WTC11 (cell line): ENCODE measurements at regions not wholly inside any gene's neighbourhood (a gene's known extent, or its start where the extent isn't known, plus 50 kb on each side); places are given as distances from the start of the nearest gene placed in this dataset.
A peak's percentile ranks its signal among the peaks of the same experiment; 100 is the strongest.

ENCODE experiments used
- ATAC-seq: fragments of 200-7000 bp; cut with Tn5 transposase; 2 replicates; pipeline ENCODE4 v1.10.0; 2021; ENCODE audit warnings: mild to moderate bottlenecking, moderate library complexity
- CTCF ChIA-PET: fragments of 300-600 bp; sonication (Branson Sonifier 250); formaldehyde crosslinking; loops from one replicate; lab custom pipeline; 2021; ENCODE audit warnings: antibody characterized with exemption; lab: Charles Lee
- POLR2A ChIA-PET: fragments of 350-600 bp; sonication (Branson Sonifier 250); formaldehyde crosslinking; loops from one replicate; lab custom pipeline; 2021; ENCODE audit warnings: antibody characterized with exemption; lab: Charles Lee
- DNase-seq: peaks from one replicate; pipeline ENCODE4 v3.0.0; 2021; ENCODE audit warnings: low spot score
- H3K27ac Mint-ChIP-seq: 2 replicates; pipeline ENCODE4 v1.8.0; 2021; ENCODE audit warnings: mixed read lengths
- H3K27me3 Mint-ChIP-seq: 2 replicates; pipeline ENCODE4 v1.8.0; 2021; ENCODE audit warnings: low read depth, mild to moderate bottlenecking, moderate library complexity, mixed read lengths
- H3K36me3 Mint-ChIP-seq: 2 replicates; pipeline ENCODE4 v1.8.0; 2021; ENCODE audit warnings: mixed read lengths
- H3K4me1 Mint-ChIP-seq: 2 replicates; pipeline ENCODE4 v1.8.0; 2022; ENCODE audit warnings: mixed read lengths
- H3K4me3 Mint-ChIP-seq: 2 replicates; pipeline ENCODE4 v1.8.0; 2021; ENCODE audit warnings: mild to moderate bottlenecking, moderate library complexity, mixed read lengths
- H3K9me3 Mint-ChIP-seq: 2 replicates; pipeline ENCODE4 v1.8.0; 2021; ENCODE audit warnings: mixed read lengths
- ATF1 ChIP-seq: sonication (generic); formaldehyde crosslinking; IDR thresholded peaks from 2 replicates; pipeline ENCODE4 v1.8.1; 2023; ENCODE audit warnings: mild to moderate bottlenecking, moderate library complexity, missing genetic modification reagents
- ELF4 ChIP-seq: sonication (generic); formaldehyde crosslinking; IDR thresholded peaks from 2 replicates; pipeline ENCODE4 v1.8.1; 2022; ENCODE audit warnings: low read depth, mild to moderate bottlenecking, moderate library complexity, missing genetic modification reagents
- FOXJ3 ChIP-seq: sonication (generic); formaldehyde crosslinking; IDR thresholded peaks from 2 replicates; pipeline ENCODE4 v1.9.0; 2021; ENCODE audit warnings: missing genetic modification reagents, mild to moderate bottlenecking, borderline replicate concordance
- GRHL2 ChIP-seq: fragments of 250-450 bp; sonication (Bioruptor Pico); IDR thresholded peaks from 2 replicates; pipeline ENCODE4 v1.8.0; 2022; ENCODE audit warnings: mild to moderate bottlenecking, moderate library complexity; ENCODE audit not compliant: insufficient replicate concordance, severe bottlenecking
- GTF2I ChIP-seq: fragments of 250-450 bp; sonication (Bioruptor Pico); conservative IDR thresholded peaks from 2 replicates; pipeline ENCODE4 v1.4.0; 2021; ENCODE audit warnings: mild to moderate bottlenecking
- IRF2 ChIP-seq: sonication (generic); formaldehyde crosslinking; IDR thresholded peaks from 2 replicates; pipeline ENCODE4 v1.8.0; 2022; ENCODE audit warnings: low read depth, missing genetic modification reagents, borderline replicate concordance
- NR3C1 ChIP-seq: sonication (generic); formaldehyde crosslinking; conservative IDR thresholded peaks from 2 replicates; pipeline ENCODE4 v1.8.1; 2023; ENCODE audit warnings: low read depth, mild to moderate bottlenecking, missing genetic modification reagents
- OVOL2 ChIP-seq: fragments of 250-450 bp; sonication (Bioruptor Pico); IDR thresholded peaks from 2 replicates; pipeline ENCODE4 v1.9.0; 2021; ENCODE audit warnings: mild to moderate bottlenecking, borderline replicate concordance
- SMAD3 ChIP-seq: sonication (generic); formaldehyde crosslinking; IDR thresholded peaks from 2 replicates; pipeline ENCODE4 v1.8.0; 2022; ENCODE audit warnings: missing genetic modification reagents, mild to moderate bottlenecking, borderline replicate concordance
- SMAD4 ChIP-seq: sonication (generic); formaldehyde crosslinking; IDR thresholded peaks from 2 replicates; pipeline ENCODE4 v1.8.0; 2022; ENCODE audit warnings: mild to moderate bottlenecking, missing genetic modification reagents
- TP53 ChIP-seq: sonication (generic); formaldehyde crosslinking; IDR thresholded peaks from 2 replicates; pipeline ENCODE4 v1.8.1; 2023; ENCODE audit warnings: mild to moderate bottlenecking, missing genetic modification reagents
- ZNF232 ChIP-seq: sonication (generic); formaldehyde crosslinking; IDR thresholded peaks from 2 replicates; pipeline ENCODE4 v1.8.0; 2022; ENCODE audit warnings: mild to moderate bottlenecking, missing genetic modification reagents
- TF ChIP-seq, protein P1 (sequence below): sonication (generic); formaldehyde crosslinking; conservative IDR thresholded peaks from 2 replicates; pipeline ENCODE4 v1.8.1; 2023; ENCODE audit warnings: mild to moderate bottlenecking, low read depth, missing genetic modification reagents, moderate library complexity
- TF ChIP-seq, protein P2 (sequence below): fragments of 250-450 bp; sonication (Bioruptor Pico); IDR thresholded peaks from 2 replicates; pipeline ENCODE4 v1.9.0; 2021; ENCODE audit warnings: moderate library complexity, mild to moderate bottlenecking, inconsistent platforms, borderline replicate concordance
- TF ChIP-seq, protein P3 (sequence below): sonication (generic); formaldehyde crosslinking; IDR thresholded peaks from 2 replicates; pipeline ENCODE4 v1.8.0; 2023; ENCODE audit warnings: mild to moderate bottlenecking, missing genetic modification reagents
- TF ChIP-seq, protein P4 (sequence below): sonication (generic); formaldehyde crosslinking; IDR thresholded peaks from 2 replicates; pipeline ENCODE4 v1.8.0; 2022; ENCODE audit warnings: mild to moderate bottlenecking, missing genetic modification reagents
- TF ChIP-seq, protein P5 (sequence below): fragments of 200-600 bp; IDR thresholded peaks from 2 replicates; pipeline ENCODE4 v1.8.0; 2022; ENCODE audit warnings: antibody characterized with exemption
- TF ChIP-seq, protein P6 (sequence below): sonication (generic); formaldehyde crosslinking; IDR thresholded peaks from 2 replicates; pipeline ENCODE4 v1.8.1; 2022; ENCODE audit warnings: mild to moderate bottlenecking, missing genetic modification reagents, moderate library complexity, borderline replicate concordance
- TF ChIP-seq, protein P7 (sequence below): sonication (generic); formaldehyde crosslinking; IDR thresholded peaks from 2 replicates; pipeline ENCODE4 v1.8.0; 2022; ENCODE audit warnings: mild to moderate bottlenecking, missing genetic modification reagents
- TF ChIP-seq, protein P8 (sequence below): sonication (generic); formaldehyde crosslinking; IDR thresholded peaks from 2 replicates; pipeline ENCODE4 v1.8.1; 2023; ENCODE audit warnings: mild to moderate bottlenecking, moderate library complexity, missing genetic modification reagents

DNA sequence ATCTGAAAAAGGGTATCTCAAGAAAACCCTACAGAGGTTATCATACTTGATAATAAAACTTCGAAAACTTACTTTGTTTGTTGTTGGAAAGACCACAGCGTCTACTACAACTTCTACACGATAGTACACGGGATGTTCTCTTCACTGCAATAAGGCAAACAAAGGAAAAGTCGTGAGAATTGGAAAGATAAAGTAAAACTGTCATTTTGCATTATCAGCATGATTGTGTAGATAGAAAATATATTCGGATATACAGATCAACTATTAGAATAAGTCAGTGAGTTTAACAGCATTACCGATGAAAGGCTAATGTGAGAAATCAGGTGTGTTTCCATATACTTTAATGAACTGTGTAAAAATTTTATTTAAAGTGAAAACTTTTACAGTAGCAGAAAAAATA, 287.4 kb downstream of the KLF6 start:
- Mint-ChIP-seq H3K4me1 (peaks cover 58% of the 10 kb centered on the region), H3K4me3 (no peak overlapping the region), H3K27ac (peak overlapping the region; percentile 55; the same call in 1 of the 2 replicates), H3K36me3 (no peaks in the 10 kb centered on the region), H3K27me3 (no peaks in the 10 kb centered on the region; the same call in 1 of the 2 replicates)
- no peak for ATAC-seq
- POLR2A ChIA-PET, result no interaction called here
- no peak for TF ChIP-seq FOXJ3 (CRISPR knock-in tag)
- no peak for TF ChIP-seq ZNF232 (CRISPR knock-in tag)
- TF ChIP-seq, protein P1, sequence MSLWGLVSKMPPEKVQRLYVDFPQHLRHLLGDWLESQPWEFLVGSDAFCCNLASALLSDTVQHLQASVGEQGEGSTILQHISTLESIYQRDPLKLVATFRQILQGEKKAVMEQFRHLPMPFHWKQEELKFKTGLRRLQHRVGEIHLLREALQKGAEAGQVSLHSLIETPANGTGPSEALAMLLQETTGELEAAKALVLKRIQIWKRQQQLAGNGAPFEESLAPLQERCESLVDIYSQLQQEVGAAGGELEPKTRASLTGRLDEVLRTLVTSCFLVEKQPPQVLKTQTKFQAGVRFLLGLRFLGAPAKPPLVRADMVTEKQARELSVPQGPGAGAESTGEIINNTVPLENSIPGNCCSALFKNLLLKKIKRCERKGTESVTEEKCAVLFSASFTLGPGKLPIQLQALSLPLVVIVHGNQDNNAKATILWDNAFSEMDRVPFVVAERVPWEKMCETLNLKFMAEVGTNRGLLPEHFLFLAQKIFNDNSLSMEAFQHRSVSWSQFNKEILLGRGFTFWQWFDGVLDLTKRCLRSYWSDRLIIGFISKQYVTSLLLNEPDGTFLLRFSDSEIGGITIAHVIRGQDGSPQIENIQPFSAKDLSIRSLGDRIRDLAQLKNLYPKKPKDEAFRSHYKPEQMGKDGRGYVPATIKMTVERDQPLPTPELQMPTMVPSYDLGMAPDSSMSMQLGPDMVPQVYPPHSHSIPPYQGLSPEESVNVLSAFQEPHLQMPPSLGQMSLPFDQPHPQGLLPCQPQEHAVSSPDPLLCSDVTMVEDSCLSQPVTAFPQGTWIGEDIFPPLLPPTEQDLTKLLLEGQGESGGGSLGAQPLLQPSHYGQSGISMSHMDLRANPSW (CRISPR knock-in tag), result no peak
- TF ChIP-seq TP53 (CRISPR knock-in tag), result no peak
- no peak for TF ChIP-seq IRF2
- TF ChIP-seq OVOL2 (CRISPR knock-in tag), result no peak
- TF ChIP-seq, protein P2, sequence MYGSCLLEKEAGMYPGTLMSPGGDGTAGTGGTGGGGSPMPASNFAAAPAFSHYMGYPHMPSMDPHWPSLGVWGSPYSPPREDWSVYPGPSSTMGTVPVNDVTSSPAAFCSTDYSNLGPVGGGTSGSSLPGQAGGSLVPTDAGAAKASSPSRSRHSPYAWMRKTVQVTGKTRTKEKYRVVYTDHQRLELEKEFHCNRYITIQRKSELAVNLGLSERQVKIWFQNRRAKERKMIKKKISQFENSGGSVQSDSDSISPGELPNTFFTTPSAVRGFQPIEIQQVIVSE, result no peak
- no peak for TF ChIP-seq NR3C1 (CRISPR knock-in tag)
- TF ChIP-seq GRHL2 (CRISPR knock-in tag), result no peak
- TF ChIP-seq, protein P3, sequence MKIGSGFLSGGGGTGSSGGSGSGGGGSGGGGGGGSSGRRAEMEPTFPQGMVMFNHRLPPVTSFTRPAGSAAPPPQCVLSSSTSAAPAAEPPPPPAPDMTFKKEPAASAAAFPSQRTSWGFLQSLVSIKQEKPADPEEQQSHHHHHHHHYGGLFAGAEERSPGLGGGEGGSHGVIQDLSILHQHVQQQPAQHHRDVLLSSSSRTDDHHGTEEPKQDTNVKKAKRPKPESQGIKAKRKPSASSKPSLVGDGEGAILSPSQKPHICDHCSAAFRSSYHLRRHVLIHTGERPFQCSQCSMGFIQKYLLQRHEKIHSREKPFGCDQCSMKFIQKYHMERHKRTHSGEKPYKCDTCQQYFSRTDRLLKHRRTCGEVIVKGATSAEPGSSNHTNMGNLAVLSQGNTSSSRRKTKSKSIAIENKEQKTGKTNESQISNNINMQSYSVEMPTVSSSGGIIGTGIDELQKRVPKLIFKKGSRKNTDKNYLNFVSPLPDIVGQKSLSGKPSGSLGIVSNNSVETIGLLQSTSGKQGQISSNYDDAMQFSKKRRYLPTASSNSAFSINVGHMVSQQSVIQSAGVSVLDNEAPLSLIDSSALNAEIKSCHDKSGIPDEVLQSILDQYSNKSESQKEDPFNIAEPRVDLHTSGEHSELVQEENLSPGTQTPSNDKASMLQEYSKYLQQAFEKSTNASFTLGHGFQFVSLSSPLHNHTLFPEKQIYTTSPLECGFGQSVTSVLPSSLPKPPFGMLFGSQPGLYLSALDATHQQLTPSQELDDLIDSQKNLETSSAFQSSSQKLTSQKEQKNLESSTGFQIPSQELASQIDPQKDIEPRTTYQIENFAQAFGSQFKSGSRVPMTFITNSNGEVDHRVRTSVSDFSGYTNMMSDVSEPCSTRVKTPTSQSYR (CRISPR knock-in tag), result no peak
- TF ChIP-seq GTF2I (CRISPR knock-in tag), result no peak
- TF ChIP-seq, protein P4, sequence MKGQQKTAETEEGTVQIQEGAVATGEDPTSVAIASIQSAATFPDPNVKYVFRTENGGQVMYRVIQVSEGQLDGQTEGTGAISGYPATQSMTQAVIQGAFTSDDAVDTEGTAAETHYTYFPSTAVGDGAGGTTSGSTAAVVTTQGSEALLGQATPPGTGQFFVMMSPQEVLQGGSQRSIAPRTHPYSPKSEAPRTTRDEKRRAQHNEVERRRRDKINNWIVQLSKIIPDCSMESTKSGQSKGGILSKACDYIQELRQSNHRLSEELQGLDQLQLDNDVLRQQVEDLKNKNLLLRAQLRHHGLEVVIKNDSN (CRISPR knock-in tag), result no peak
- TF ChIP-seq, protein P5, sequence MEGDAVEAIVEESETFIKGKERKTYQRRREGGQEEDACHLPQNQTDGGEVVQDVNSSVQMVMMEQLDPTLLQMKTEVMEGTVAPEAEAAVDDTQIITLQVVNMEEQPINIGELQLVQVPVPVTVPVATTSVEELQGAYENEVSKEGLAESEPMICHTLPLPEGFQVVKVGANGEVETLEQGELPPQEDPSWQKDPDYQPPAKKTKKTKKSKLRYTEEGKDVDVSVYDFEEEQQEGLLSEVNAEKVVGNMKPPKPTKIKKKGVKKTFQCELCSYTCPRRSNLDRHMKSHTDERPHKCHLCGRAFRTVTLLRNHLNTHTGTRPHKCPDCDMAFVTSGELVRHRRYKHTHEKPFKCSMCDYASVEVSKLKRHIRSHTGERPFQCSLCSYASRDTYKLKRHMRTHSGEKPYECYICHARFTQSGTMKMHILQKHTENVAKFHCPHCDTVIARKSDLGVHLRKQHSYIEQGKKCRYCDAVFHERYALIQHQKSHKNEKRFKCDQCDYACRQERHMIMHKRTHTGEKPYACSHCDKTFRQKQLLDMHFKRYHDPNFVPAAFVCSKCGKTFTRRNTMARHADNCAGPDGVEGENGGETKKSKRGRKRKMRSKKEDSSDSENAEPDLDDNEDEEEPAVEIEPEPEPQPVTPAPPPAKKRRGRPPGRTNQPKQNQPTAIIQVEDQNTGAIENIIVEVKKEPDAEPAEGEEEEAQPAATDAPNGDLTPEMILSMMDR, result no peak
- TF ChIP-seq ELF4, result no peak
- TF ChIP-seq, protein P6, sequence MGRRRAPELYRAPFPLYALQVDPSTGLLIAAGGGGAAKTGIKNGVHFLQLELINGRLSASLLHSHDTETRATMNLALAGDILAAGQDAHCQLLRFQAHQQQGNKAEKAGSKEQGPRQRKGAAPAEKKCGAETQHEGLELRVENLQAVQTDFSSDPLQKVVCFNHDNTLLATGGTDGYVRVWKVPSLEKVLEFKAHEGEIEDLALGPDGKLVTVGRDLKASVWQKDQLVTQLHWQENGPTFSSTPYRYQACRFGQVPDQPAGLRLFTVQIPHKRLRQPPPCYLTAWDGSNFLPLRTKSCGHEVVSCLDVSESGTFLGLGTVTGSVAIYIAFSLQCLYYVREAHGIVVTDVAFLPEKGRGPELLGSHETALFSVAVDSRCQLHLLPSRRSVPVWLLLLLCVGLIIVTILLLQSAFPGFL, result no peak
- TF ChIP-seq, all 79 proteins: peak for 0
- CTCF ChIA-PET, result no interaction called here
- H3K9me3 Mint-ChIP-seq, result no peaks in the 10 kb centered on the region
- no peak for DNase-seq

DNA sequence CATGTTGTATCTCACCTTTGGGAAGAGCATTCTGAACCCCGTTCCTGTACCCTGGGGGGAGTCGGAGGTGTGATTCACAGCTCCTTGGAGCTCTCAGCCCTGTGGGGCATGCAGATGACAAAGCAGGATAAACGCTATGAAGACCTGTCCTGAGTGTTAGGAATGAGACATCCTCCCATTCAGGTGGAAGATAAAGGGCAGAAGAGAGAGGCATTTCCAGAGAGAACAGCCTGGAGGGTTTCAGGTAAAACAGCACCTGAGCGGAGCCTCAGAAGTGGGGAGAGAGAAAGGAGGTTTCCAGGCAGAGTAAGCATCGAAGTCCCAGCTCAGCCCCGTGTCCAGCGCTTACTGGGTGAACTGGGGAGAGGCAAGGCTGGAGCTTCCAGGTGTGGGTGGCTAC, 288.9 kb downstream of the KLF6 start:
- ChIA-PET POLR2A (no interaction called here), CTCF (no interaction called here)
- Mint-ChIP-seq H3K4me1 (peaks cover 51% of the 10 kb centered on the region), H3K27me3 (no peaks in the 10 kb centered on the region; the same call in 1 of the 2 replicates), H3K4me3 (peak overlapping the region; percentile 1; the same call in 1 of the 2 replicates), H3K27ac (peak overlapping the region; percentile 58), H3K9me3 (no peaks in the 10 kb centered on the region), H3K36me3 (no peaks in the 10 kb centered on the region)
- DNase-seq, result no peak
- ATAC-seq, result peak; percentile 60
- TF ChIP-seq SMAD3 (CRISPR knock-in tag) (no peak), SMAD4 (CRISPR knock-in tag) (no peak), ATF1 (CRISPR knock-in tag) (no peak)
- TF ChIP-seq, protein P7, sequence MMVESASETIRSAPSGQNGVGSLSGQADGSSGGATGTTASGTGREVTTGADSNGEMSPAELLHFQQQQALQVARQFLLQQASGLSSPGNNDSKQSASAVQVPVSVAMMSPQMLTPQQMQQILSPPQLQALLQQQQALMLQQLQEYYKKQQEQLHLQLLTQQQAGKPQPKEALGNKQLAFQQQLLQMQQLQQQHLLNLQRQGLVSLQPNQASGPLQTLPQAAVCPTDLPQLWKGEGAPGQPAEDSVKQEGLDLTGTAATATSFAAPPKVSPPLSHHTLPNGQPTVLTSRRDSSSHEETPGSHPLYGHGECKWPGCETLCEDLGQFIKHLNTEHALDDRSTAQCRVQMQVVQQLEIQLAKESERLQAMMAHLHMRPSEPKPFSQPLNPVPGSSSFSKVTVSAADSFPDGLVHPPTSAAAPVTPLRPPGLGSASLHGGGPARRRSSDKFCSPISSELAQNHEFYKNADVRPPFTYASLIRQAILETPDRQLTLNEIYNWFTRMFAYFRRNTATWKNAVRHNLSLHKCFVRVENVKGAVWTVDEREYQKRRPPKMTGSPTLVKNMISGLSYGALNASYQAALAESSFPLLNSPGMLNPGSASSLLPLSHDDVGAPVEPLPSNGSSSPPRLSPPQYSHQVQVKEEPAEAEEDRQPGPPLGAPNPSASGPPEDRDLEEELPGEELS, result no peak
- TF ChIP-seq, protein P8, sequence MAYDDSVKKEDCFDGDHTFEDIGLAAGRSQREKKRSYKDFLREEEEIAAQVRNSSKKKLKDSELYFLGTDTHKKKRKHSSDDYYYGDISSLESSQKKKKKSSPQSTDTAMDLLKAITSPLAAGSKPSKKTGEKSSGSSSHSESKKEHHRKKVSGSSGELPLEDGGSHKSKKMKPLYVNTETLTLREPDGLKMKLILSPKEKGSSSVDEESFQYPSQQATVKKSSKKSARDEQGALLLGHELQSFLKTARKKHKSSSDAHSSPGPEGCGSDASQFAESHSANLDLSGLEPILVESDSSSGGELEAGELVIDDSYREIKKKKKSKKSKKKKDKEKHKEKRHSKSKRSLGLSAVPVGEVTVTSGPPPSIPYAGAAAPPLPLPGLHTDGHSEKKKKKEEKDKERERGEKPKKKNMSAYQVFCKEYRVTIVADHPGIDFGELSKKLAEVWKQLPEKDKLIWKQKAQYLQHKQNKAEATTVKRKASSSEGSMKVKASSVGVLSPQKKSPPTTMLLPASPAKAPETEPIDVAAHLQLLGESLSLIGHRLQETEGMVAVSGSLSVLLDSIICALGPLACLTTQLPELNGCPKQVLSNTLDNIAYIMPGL (CRISPR knock-in tag), result no peak
